ENCODE measurements at regions not wholly inside any gene's neighbourhood (a gene's known extent, or its start where the extent isn't known, plus 50 kb on each side); places are given as distances from the start of the nearest gene placed in this dataset.

- no peak overlapping the region for H3K4me3 ChIP-seq (ENCODE audit: low read depth, low read length)
- WGBS (ENCODE audit: insufficient coverage) = no CpG with 5 or more reads among the region's 4 CpGs
These were observed 131.5 kb upstream of the VEGFC start for GRCh38 chr4:176924238-176924637.

GRCh38 chr4:176925962-176926361 lies 133.2 kb upstream of the VEGFC start:
- H3K36me3 ChIP-seq (ENCODE audit: control insufficient read depth, insufficient read depth, low read length) = no peaks in the 10 kb centered on the region
- no peak overlapping the region for H3K4me3 ChIP-seq (ENCODE audit: low read depth, low read length)
- no peaks in the 10 kb centered on the region for H3K9me3 ChIP-seq (ENCODE audit: control insufficient read depth, insufficient read depth, low read length)
- H3K4me1 ChIP-seq (ENCODE audit: control insufficient read depth, insufficient read depth, low read length) = no peaks in the 10 kb centered on the region
- DNase-seq (ENCODE audit: low read depth in 4 of 6, low spot score in 6 of 6) = no peak
- H3K27ac ChIP-seq (ENCODE audit: low read depth, low read length) = no peak overlapping the region
- 50% methylated on average over 1 of the region's 2 CpGs for WGBS (ENCODE audit: insufficient coverage)
- no peaks in the 10 kb centered on the region for H3K27me3 ChIP-seq (ENCODE audit: control insufficient read depth, insufficient read depth, low read length)

More at GRCh38 chr4:176924238-176924637, 131.5 kb upstream of the VEGFC start:
- Histone ChIP-seq H3K4me1 (ENCODE audit: control insufficient read depth, insufficient read depth, low read length) (no peaks in the 10 kb centered on the region), H3K9me3 (ENCODE audit: control insufficient read depth, insufficient read depth, low read length) (no peaks in the 10 kb centered on the region), H3K36me3 (ENCODE audit: control insufficient read depth, insufficient read depth, low read length) (no peaks in the 10 kb centered on the region), H3K27me3 (ENCODE audit: control insufficient read depth, insufficient read depth, low read length) (no peaks in the 10 kb centered on the region), H3K27ac (ENCODE audit: low read depth, low read length) (no peak overlapping the region)
- DNase-seq (ENCODE audit: low read depth in 4 of 6, low spot score in 6 of 6) = no peak

- DNase-seq (ENCODE audit: low read depth in 4 of 6, low spot score in 6 of 6) = no peak
- Histone ChIP-seq H3K4me1 (ENCODE audit: control insufficient read depth, insufficient read depth, low read length) (no peaks in the 10 kb centered on the region), H3K36me3 (ENCODE audit: control insufficient read depth, insufficient read depth, low read length) (no peaks in the 10 kb centered on the region), H3K4me3 (ENCODE audit: low read depth, low read length) (no peak overlapping the region), H3K27me3 (ENCODE audit: control insufficient read depth, insufficient read depth, low read length) (no peaks in the 10 kb centered on the region), H3K27ac (ENCODE audit: low read depth, low read length) (no peak overlapping the region), H3K9me3 (ENCODE audit: control insufficient read depth, insufficient read depth, low read length) (no peaks in the 10 kb centered on the region)
- WGBS (ENCODE audit: insufficient coverage) = no CpG with 5 or more reads among the region's 1 CpG
These were observed 134.4 kb upstream of the VEGFC start for GRCh38 chr4:176927117-176927516.

GRCh38 chr4:176927664-176928063 lies 134.9 kb upstream of the VEGFC start:
- no peaks in the 10 kb centered on the region for H3K27me3 ChIP-seq (ENCODE audit: control insufficient read depth, insufficient read depth, low read length)
- no peaks in the 10 kb centered on the region for H3K9me3 ChIP-seq (ENCODE audit: control insufficient read depth, insufficient read depth, low read length)
- H3K4me1 ChIP-seq (ENCODE audit: control insufficient read depth, insufficient read depth, low read length) = no peaks in the 10 kb centered on the region
- no peaks in the 10 kb centered on the region for H3K36me3 ChIP-seq (ENCODE audit: control insufficient read depth, insufficient read depth, low read length)
- no peak for DNase-seq (ENCODE audit: low read depth in 4 of 6, low spot score in 6 of 6)
- WGBS (ENCODE audit: insufficient coverage) = no CpG with 5 or more reads among the region's 2 CpGs
- no peak overlapping the region for H3K27ac ChIP-seq (ENCODE audit: low read depth, low read length)
- no peak overlapping the region for H3K4me3 ChIP-seq (ENCODE audit: low read depth, low read length)

- Histone ChIP-seq H3K36me3 (ENCODE audit: control insufficient read depth, insufficient read depth, low read length) (no peaks in the 10 kb centered on the region), H3K4me3 (ENCODE audit: low read depth, low read length) (no peak overlapping the region), H3K9me3 (ENCODE audit: control insufficient read depth, insufficient read depth, low read length) (no peaks in the 10 kb centered on the region), H3K4me1 (ENCODE audit: control insufficient read depth, insufficient read depth, low read length) (no peaks in the 10 kb centered on the region), H3K27me3 (ENCODE audit: control insufficient read depth, insufficient read depth, low read length) (no peaks in the 10 kb centered on the region), H3K27ac (ENCODE audit: low read depth, low read length) (no peak overlapping the region)
- no peak for DNase-seq (ENCODE audit: low read depth in 4 of 6, low spot score in 6 of 6)
- WGBS (ENCODE audit: insufficient coverage) = 60% methylated on average over 1 of the region's 4 CpGs
These were observed 146.7 kb upstream of the VEGFC start for GRCh38 chr4:176939445-176939844.

GRCh38 chr4:176945334-176945733 lies 152.6 kb upstream of the VEGFC start:
- no CpG with 5 or more reads among the region's 1 CpG for WGBS (ENCODE audit: insufficient coverage)
- DNase-seq (ENCODE audit: low read depth in 4 of 6, low spot score in 6 of 6) = peak in 1 of 6 donors; percentile 6
- no peak overlapping the region for H3K4me3 ChIP-seq (ENCODE audit: low read depth, low read length)
- H3K27me3 ChIP-seq (ENCODE audit: control insufficient read depth, insufficient read depth, low read length) = no peaks in the 10 kb centered on the region
- H3K4me1 ChIP-seq (ENCODE audit: control insufficient read depth, insufficient read depth, low read length) = no peaks in the 10 kb centered on the region
- H3K27ac ChIP-seq (ENCODE audit: low read depth, low read length) = no peak overlapping the region
- H3K36me3 ChIP-seq (ENCODE audit: control insufficient read depth, insufficient read depth, low read length) = no peaks in the 10 kb centered on the region
- H3K9me3 ChIP-seq (ENCODE audit: control insufficient read depth, insufficient read depth, low read length) = no peaks in the 10 kb centered on the region

- H3K36me3 ChIP-seq (ENCODE audit: control insufficient read depth, insufficient read depth, low read length) = no peaks in the 10 kb centered on the region
- no peaks in the 10 kb centered on the region for H3K9me3 ChIP-seq (ENCODE audit: control insufficient read depth, insufficient read depth, low read length)
- H3K27ac ChIP-seq (ENCODE audit: low read depth, low read length) = no peak overlapping the region
- H3K27me3 ChIP-seq (ENCODE audit: control insufficient read depth, insufficient read depth, low read length) = no peaks in the 10 kb centered on the region
- DNase-seq (ENCODE audit: low read depth in 4 of 6, low spot score in 6 of 6) = no peak
- WGBS (ENCODE audit: insufficient coverage) = 91% methylated on average over 4 of the region's 5 CpGs
- H3K4me1 ChIP-seq (ENCODE audit: control insufficient read depth, insufficient read depth, low read length) = no peaks in the 10 kb centered on the region
- H3K4me3 ChIP-seq (ENCODE audit: low read depth, low read length) = no peak overlapping the region
These were observed 156.3 kb upstream of the VEGFC start for GRCh38 chr4:176949029-176949428.

GRCh38 chr4:176953021-176953420 lies 160.3 kb upstream of the VEGFC start:
- Histone ChIP-seq H3K27ac (ENCODE audit: low read depth, low read length) (no peak overlapping the region), H3K4me1 (ENCODE audit: control insufficient read depth, insufficient read depth, low read length) (no peaks in the 10 kb centered on the region), H3K4me3 (ENCODE audit: low read depth, low read length) (no peak overlapping the region), H3K27me3 (ENCODE audit: control insufficient read depth, insufficient read depth, low read length) (no peaks in the 10 kb centered on the region), H3K9me3 (ENCODE audit: control insufficient read depth, insufficient read depth, low read length) (peaks cover 8% of the 10 kb centered on the region), H3K36me3 (ENCODE audit: control insufficient read depth, insufficient read depth, low read length) (no peaks in the 10 kb centered on the region)
- no CpG with 5 or more reads among the region's 1 CpG for WGBS (ENCODE audit: insufficient coverage)
- DNase-seq (ENCODE audit: low read depth in 4 of 6, low spot score in 6 of 6) = no peak

- Histone ChIP-seq H3K4me1 (ENCODE audit: control insufficient read depth, insufficient read depth, low read length) (no peaks in the 10 kb centered on the region), H3K9me3 (ENCODE audit: control insufficient read depth, insufficient read depth, low read length) (peaks cover 8% of the 10 kb centered on the region)
- WGBS (ENCODE audit: insufficient coverage) = 40% methylated on average over 3 of the region's 3 CpGs
These were observed 164.8 kb upstream of the VEGFC start for GRCh38 chr4:176957353-176958118.

GRCh38 chr4:176959980-176960379 lies 167.3 kb upstream of the VEGFC start:
- Histone ChIP-seq H3K27ac (ENCODE audit: low read depth, low read length) (no peak overlapping the region), H3K36me3 (ENCODE audit: control insufficient read depth, insufficient read depth, low read length) (no peaks in the 10 kb centered on the region), H3K27me3 (ENCODE audit: control insufficient read depth, insufficient read depth, low read length) (no peaks in the 10 kb centered on the region), H3K4me3 (ENCODE audit: low read depth, low read length) (no peak overlapping the region), H3K9me3 (ENCODE audit: control insufficient read depth, insufficient read depth, low read length) (peaks cover 5% of the 10 kb centered on the region), H3K4me1 (ENCODE audit: control insufficient read depth, insufficient read depth, low read length) (no peaks in the 10 kb centered on the region)
- WGBS (ENCODE audit: insufficient coverage) = 89% methylated on average over 1 of the region's 5 CpGs
- DNase-seq (ENCODE audit: low read depth in 4 of 6, low spot score in 6 of 6) = no peak

More at GRCh38 chr4:176957353-176958118, 164.8 kb upstream of the VEGFC start:
- no peaks in the 10 kb centered on the region for H3K27me3 ChIP-seq (ENCODE audit: control insufficient read depth, insufficient read depth, low read length)
- no peaks in the 10 kb centered on the region for H3K36me3 ChIP-seq (ENCODE audit: control insufficient read depth, insufficient read depth, low read length)
- no peak for DNase-seq (ENCODE audit: low read depth in 4 of 6, low spot score in 6 of 6)
- no peak overlapping the region for H3K27ac ChIP-seq (ENCODE audit: low read depth, low read length)
- no peak overlapping the region for H3K4me3 ChIP-seq (ENCODE audit: low read depth, low read length)

Data from spinal cord (tissue), 9 donors.